Fibroblast of skin of scalp (primary cell): ENCODE measurements at regions not wholly inside any gene's neighbourhood (a gene's known extent, or its start where the extent isn't known, plus 50 kb on each side); places are given as distances from the start of the nearest gene placed in this dataset.
"Not testable (repeated sequence)": the region's sequence is repeated elsewhere in the genome, so short reads cannot be mapped to it uniquely, and the experiment has no call there.

Experiments
- DNase-seq: peaks from one replicate; pipeline ENCODE4 v3.0.0-alpha.2; 2013

DNA sequence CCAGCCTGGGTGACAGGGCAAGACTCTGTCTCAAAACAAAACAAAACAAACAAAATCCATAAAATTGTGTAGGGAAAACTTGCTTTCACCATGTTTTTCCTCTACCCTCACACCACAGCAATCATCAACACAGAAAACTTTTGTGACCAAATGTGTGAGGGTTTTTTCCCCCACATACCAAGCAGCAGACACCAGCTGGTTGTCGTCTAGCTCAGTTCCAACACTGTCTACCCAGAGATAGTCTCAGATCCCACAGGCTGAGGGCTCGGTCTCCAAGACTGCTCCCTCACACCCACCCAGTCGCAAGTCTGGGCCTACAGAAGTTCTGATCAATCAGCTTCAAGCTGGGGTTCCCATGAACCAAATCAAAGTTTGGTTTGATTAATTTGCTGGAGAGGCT is 322.4 kb upstream of the MAGI2 start:
- DNase-seq, result no peak

DNA sequence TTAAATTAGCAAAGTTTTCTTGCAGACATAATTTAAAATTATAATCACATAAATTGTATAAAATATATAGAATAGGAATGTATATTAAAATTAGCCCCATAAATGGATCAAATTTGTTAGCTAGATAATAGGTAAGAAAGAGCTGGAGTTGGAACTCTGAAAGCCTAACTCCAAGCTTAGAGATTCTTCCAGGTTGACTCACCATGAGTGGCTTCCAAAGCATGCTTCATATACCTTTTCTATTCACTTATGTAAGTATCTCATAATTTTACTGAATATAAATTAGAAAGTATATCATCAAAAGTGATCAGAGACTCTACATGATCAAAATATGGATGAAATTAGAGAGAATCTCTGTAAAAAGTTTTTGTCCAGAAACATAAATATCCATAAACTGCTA is 320.7 kb upstream of the MAGI2 start:
- DNase-seq, result peak; percentile 10

DNA sequence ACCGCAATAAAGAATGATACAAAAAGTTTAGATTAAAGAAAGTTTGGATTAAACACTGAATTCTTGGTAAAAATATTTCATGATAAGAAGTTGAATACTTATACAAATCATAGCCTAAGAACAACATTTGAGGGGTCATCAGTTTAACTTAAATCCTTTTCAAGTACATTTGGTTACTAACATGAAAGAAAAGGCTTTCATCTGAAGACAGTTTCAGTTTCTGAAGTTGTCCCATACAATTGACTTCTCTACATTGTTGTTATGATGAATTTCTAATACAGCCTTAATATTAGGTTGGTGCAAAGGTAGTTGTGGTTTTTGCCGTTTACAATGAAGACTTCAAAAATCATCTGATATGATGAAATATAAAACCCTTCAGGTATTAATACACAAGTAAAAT is 317.5 kb upstream of the MAGI2 start:
- DNase-seq, result no peak

DNA sequence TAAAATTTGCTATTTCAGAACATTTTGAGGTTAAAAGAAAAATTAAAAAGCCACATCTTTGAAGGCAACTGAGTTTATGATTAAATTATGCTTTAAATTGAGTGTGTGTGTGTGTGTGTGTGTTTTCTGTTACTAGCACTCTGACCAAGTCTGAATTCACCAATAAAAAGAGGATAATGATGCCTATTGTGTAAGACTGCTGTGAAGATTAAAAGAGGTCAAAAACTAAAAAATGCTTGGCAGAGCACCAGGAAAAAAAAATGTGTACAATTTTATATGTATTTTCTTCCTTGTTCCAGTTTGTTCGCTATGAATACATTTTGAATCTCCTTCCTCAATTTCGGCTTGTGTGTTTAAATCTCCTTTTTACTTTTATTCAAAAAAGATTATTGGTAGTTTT is 316.6 kb upstream of the MAGI2 start:
- no peak for DNase-seq

DNA sequence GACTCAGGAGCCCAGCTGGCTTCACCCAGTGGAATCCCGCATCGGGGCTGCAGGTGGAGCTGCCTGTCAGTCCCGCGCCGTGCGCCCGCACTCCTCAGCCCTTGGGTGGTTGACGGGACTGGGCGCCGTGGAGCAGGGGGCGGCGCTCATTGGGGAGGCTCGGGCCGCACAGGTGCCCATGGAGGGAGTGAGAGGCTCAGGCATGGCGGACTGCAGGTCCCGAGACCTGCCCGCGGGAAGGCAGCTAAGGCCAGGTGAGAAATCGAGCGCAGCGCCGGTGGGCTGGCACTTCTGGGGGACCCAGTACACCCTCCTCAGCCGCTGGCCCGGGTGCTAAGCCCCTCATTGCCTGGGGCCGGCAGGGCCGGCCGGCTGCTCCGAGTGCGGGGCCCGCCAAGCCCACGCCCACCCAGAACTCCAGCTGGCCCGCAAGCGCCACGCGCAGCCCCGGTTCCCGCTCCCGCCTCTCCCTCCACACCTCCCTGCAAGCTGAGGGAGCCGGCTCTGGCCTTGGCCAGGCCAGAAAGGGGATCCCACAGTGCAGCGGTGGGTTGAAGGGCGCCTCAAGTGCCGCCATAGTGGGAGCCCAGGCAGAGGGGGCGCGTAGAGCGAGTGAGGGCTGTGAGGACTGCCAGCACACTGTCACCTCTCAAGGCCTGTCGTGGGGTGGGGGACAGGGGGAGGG is 314.6 kb upstream of the MAGI2 start:
- not testable (repeated sequence) for DNase-seq

DNA sequence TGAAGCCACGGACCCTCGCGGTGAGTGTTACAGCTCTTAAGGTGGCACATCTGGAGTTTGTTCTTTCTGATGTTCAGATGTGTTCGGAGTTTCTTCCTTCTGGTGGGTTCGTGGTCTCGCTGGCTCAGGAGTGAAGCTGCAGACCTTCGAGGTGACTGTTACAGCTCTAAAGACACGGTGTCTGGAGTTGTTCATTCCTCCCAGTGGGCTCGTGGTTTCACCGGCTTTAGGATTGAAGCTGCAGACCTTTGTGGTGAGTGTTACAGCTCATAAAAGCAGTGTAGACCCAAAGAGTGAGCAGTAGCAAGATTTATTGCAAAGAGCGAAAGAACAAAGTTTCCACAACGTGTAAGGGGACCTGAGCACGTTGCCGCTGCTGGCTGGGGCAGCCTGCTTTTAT is 313.7 kb upstream of the MAGI2 start:
- DNase-seq, result not testable (repeated sequence)

DNA sequence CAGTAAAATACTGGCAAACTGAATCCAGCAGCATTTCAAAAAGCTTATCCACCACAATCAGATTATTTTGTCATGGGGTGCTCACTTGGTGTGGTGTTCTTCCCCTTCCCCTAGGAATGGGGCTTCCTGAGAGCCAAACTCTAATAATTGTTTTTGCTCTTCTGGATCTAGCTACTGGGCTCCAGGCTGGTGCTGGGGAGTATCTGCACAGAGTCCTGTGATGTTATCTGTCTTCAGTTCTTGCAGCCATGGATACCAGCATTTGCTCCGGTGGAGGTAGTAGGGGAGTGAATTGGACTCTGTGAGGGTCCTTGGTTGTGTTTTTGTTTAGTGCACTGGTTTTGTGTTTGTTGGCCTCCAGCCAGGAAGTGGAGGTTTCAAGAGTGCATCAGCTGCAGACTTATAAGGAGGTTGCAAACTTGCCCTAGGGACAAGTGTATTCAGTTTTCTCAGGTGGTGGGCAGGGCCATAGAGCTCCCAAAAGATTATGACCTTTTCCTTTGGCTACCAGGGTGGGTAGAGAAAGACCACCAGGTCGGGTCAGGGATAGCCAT is 308.5 kb upstream of the MAGI2 start:
- no peak for DNase-seq

DNA sequence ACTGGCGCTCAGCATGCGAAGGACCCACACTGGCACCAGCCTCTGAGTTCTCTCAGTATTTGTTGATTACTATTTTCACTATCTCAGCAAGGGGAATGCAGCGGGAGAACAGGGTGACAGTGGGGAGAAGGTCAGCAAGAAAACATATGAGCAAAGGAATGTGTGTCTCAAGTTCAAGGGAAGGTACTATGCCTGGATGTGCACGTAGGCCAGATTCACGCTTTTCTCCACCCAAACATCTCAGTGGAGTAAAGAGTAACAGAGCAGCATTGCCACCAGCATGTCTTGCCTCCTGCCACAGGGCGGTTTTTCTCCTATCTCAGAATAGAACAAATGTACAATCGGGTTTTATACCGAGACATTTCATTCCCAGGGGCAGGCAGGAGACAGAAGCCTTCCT is 297.5 kb upstream of the MAGI2 start:
- DNase-seq, result not testable (repeated sequence)

DNA sequence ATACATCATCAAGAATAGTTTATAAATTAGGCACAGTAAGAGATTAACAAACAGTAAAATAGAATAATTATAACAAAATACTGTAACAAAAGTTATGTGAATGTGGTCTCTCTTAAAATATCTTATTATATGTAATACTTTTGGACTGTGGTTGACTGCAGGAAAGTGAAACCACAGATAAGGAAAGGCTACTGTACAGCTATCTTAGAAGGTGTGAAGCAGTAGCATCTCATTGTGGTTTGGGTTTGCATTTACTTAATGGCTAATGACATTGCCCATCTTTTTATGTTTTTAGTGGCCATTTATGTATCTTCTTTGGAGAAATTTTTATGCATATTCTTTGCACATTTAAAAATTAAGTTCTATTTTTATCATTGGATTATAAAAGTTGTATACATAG is 296.4 kb upstream of the MAGI2 start:
- DNase-seq, result no peak

DNA sequence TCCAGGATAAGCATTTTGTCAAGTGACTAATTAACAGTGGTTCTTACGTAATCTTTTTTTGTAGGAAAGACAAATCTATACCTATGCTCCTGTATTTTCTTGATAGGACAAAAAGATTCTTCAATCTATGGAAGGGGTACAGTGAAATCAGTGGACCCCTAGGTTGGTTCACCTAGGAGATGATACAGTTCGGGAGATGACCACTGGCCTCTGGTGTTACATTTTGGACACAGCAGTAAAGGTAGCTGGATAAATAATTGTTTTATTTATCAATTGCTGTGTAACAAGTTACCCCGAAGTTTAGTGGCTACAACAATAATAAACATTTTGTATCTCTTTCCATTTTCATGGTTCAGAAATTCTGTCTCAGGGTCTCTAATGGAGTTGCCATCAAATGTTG is 288.2 kb upstream of the MAGI2 start:
- no peak for DNase-seq

DNA sequence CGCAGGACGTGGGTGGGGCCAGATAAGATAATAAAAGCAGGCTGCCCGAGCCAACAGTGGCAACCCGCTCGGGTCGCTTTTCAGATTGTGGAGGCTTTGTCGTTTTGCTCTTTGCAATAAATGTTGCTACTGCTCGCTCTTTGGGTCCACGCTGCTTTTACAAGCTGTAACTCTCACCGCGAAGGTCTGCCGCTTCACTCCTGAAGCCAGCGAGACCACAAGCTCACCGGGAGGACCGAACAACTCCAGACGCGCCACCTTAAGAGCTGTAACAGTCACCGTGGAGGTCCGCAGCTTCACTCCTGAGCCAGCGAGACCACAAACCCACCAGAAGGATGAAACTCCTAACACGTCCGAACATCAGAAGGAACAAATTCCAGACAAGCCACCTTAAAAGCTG is 286.6 kb upstream of the MAGI2 start:
- no peak for DNase-seq

DNA sequence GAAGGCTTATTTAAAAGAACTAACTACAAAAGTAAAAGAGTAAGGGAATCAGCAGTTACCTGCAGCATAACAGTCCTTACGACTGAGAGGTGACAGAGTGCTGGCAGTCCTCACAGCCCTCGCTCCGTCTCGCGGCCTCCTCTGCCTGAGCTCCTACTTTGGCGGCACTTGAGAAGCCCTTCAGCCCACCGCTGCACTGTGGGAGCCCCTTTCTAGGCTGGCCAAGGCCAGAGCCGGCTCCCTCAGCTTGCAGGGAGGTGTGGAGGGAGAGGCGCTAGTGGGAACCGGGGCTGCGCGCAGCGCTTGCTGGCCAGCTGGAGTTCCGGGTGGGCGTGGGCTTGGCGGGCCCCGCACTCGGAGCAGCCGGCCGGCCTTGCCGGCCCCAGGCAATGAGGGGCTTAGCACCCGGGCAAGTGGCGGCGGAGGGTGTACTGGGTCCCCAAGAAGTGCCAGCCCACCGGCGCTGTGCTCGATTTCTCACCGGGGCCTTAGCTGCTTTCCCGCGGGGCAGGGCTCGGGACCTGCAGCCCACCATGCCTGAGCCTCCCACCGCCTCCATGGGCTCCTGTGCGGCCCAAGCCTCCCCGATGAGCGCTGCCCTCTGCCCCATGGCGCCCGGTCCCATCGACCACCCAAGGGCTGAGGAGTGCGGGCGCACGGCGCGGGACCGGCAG is 285.7 kb upstream of the MAGI2 start:
- DNase-seq, result not testable (repeated sequence)

DNA sequence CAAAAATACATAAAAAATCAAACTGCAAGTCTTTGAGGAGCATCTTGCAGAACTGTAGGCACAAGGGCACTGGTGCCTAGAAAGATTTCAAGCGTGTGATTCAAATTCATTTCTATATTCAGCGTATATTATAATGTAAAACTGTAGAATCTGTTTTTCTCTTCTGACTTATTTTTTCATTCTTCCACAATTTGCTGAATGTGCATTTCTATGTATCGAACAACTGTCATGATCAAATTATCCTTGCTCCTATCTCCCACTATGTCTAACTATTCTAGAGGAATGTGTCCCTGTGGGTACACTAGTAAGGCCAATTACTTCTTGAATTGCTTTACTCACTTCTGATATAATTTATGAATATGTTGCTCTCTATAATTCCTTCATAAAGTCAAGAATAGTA is 283.0 kb upstream of the MAGI2 start:
- no peak for DNase-seq

DNA sequence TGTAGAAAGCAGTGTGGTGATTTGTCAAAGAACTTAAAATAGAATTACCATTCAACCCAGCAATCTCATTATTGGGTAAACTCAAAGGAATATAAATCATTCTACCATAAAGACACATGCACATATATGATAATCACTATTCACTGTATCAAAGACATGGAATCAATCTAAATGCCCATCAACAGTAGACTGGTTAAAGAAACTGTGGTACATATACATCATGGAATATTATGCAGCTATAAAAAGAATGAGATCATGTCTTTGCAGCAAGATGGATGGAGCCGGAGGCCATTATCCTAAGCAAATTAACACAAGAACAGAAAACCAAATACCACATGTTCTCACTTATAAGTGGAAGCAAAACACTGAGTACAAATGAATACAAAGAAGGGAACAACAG is 281.5 kb upstream of the MAGI2 start:
- DNase-seq, result no peak

DNA sequence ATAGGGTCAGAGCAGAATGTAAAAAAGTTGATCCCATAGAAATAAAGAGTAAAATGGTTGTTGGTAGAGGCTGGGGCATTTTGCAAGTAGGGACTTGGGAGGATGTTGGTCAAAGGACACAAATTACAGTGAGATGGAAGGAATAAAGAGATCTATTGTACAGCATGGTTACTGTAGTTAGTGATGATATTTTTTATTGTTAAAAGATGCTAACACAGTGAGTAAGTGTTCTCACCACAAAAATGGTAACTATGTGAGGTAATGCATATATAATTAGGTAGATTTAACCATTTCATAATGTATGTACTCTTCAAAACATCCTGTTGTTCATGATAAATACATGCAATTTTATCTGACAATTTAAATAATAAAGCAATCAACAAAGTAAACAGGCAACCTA is 280.7 kb upstream of the MAGI2 start:
- no peak for DNase-seq

DNA sequence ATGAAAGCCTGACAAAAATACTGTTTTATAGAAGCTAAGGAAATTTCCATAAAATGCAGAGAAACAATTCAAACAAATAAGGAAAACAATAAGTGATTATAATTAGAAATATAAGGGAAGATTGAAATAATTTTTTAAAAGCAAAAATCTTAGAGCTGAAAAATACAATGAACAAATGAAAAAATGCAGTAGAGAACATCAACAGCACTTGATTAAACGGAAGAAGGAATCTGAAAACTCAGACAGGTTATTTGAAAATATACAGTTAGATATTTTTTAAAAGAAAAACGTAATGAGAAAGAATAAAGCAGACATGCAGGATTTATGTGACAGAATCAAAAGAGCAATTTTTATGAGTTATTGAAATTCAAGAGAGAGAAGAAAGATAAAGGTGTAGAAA is 279.1 kb upstream of the MAGI2 start:
- DNase-seq, result no peak

DNA sequence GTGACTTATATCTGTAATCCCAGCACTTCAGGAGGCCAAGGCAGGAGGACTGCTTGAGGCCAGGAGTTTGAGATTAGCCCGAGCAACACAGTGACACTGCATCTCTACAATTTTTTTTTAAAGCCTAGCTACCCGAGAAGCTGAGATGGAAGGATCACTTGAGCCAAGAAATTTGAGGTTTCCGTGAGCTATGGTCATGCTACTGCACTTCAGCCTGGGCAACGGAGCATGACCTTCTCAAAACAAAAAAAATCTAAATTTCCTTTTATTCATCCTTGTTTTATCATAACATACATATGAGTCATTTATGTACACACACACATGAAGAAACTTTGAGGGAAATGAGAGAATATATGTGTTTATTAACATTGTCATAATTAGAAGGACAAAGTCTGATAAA is 277.5 kb upstream of the MAGI2 start:
- no peak for DNase-seq

DNA sequence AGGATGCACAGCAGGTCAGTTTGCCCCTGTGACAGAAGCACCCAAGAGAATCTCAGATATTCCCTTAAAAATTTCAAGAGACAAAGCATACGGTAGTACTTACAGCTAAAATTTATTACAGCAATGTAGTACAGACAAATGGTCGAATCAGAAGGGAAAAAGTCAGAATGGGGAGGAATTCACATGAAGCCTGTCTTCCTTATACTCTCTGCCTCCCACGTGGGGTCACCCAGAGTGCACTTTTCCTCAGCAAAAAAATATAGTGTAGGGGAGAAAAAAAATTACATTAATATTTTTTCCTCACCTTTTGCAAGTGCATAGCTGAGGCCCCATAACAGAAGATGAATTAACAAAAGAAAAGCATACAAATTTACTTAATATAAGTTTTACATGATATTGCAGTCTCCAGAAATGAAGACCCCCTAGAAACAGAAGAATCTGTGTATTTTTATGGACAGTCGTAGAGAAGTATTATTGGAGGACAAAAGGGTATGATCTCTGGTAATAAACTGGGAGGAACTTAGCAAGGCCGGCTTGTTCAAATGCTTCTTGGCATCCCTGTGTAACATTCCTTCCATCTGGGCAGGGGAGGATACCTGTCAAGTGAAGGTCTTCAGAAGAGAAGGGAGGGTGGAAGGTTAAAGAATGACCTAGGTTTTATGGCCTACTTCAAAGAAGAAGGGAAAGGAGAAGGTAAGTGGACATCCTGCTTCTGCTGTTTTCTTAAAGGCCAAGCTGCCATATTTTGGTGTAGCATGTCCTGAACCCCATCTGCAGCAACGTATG is 270.6 kb upstream of the MAGI2 start:
- no peak for DNase-seq

DNA sequence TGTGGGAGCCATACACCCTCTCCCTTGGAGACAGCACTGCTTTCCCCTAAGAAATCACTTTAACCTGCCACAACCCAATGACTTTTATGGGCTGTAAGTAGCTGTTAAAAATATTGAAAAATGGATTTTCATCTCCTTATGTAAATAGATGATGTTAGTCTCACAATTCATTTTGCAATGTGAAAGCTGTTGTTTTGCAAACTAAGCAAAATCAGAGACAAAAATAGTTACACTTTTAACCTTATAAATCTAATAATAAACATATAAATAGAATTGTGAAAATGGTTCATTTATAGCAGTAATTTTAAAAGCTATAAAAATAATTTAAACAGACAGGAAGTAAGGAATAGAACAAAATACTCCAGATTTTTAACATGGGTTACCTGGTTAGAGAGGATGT is 268.8 kb upstream of the MAGI2 start:
- DNase-seq, result no peak

DNA sequence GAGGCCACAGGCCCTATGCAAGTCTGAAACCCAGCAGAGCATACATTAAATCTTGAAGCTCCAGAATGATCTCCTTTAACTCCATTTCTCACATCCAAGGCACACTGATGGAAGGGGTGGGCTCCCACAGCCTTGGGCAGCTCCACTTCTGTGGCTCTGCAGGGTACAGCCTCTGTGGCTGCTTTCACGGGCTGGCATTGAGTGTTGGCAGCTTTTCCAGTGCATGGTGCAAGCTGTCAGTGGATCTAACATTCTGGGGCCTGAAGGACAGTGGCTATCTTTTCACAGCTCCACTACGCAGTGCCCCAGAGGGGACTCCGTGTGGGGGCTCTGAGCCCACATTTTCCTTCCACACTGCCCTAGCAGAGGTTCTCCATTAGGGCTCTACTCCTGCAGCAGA is 265.7 kb upstream of the MAGI2 start:
- DNase-seq, result no peak

DNA sequence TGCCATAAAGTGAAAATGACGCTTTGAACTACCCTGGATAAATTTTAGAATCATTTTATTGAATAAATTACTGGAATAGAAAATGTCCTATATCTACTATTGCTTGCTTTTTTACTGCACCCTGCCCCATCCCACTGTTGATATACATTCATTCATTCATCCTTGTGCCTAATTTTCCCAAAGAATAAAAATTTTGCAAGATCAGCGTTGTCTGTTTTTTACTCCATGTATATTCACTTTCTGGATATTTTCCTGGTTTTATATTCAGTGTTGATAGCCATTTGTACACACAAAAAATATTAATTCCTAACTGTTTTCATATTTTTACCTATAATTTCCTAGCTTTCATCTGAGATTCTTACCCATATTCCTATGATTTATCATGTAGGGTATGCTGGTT is 262.9 kb upstream of the MAGI2 start:
- DNase-seq, result no peak

DNA sequence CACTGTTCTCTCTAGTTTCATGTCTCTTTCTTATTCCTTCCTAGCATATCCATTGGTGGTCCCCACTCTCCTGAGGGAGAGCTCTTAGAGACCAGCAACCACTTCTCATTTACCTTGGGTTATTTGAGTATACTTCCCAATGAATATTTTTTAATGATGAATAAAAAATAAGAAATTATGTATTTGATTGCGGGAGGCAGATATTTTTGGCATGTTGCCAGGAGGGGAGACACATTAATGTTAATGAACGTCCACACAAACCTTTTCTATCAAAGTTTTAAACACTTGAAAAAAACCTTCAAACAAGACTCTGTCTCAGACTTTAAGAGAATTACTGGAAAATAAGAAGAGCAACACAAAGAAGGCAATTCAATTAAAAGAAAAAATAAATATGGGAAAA is 260.6 kb upstream of the MAGI2 start:
- no peak for DNase-seq

DNA sequence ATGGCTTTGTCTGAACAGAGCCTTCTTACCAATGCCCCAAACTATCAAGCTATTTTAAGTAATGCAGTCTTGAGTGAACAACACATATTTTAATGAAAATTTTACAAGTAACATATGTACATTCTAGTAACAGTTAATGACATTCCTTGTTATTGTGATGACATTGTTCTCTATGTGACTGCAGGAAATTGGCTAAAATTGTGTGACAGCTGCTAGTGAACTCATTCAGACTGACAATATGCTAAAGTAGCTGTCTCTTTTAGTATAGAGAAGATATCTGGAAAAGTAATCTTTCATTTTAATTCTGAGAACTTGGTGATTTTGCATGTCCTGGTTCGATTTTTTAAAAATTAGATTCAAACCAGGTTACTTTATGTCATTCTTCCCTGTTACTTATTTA is 259.8 kb upstream of the MAGI2 start:
- no peak for DNase-seq

DNA sequence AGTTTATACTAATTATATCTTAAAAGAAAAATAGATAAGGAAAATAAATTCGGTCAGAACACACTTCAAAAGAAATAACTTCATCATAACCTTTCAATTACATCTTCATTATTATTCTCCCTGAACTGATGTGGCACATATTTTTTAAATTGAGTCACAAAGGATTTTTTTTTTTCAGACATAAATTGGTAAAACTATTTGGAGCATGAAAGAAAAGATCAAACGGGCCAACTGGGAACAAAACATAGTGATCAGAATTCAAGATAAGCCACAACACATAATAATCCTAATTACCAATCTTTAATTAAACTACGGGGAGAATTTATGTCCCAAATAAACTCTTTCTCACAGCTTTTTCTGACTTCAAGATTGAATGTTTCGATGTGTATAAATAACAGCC is 258.2 kb upstream of the MAGI2 start:
- no peak for DNase-seq
